HG02642 (cell line): ENCODE measurements at regions not wholly inside any gene's neighbourhood (a gene's known extent, or its start where the extent isn't known, plus 50 kb on each side); places are given as distances from the start of the nearest gene placed in this dataset.
"Not testable (repeated sequence)": the region's sequence is repeated elsewhere in the genome, so short reads cannot be mapped to it uniquely, and the experiment has no call there.

Experiments
- ATAC-seq: cut with Tn5 transposase; IDR thresholded peaks from one replicate; pipeline ENCODE4 v1.9.1; 2021; ENCODE audit warnings: mild to moderate bottlenecking; ENCODE audit not compliant: unreplicated experiment, poor library complexity

DNA sequence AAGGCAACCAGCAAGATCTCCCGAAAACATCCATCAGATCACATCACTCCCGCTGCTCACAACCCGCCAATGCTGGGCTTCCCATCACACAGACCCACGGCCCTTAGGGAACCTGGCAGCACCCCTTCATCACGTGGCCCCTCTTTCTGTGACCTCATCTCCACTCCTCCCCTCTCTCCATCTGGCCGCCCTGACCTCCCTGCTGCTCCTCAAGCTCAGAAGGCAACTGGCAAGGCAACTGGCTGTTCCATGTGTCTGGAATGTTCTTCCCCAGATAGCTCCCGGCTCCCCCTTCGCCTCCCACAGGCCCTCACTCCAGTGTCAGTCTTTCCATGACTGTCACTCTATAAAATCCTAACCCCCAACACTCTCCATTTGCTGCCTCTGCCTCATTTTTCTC, 113.0 kb upstream of the ERG start:
- no peak for ATAC-seq

DNA sequence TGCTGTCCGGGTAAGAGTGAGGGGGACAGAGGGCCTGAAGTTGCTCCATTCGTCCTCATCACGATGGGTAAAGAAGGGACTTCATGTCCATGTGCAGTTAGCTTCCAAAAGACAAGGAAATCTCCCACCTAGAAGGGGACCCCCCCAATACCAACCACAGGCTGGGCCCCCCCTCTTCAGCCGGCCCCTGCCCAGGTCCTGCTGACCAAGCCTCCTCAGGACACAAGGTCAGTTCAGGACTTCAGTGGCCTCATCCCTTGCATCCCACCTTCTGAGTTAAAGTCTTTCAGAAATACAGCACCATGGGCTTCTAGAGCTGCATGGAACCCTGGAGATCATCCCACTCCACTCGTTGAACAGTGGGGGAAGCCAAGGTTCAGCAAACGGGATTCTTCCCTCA, 115.4 kb upstream of the ERG start:
- ATAC-seq = no peak

GRCh38 chr21:38614558-38614957, 116.3 kb upstream of the ERG start:
- ATAC-seq = no peak

GRCh38 chr21:38619480-38619879, 121.2 kb upstream of the ERG start:
- ATAC-seq = no peak

DNA sequence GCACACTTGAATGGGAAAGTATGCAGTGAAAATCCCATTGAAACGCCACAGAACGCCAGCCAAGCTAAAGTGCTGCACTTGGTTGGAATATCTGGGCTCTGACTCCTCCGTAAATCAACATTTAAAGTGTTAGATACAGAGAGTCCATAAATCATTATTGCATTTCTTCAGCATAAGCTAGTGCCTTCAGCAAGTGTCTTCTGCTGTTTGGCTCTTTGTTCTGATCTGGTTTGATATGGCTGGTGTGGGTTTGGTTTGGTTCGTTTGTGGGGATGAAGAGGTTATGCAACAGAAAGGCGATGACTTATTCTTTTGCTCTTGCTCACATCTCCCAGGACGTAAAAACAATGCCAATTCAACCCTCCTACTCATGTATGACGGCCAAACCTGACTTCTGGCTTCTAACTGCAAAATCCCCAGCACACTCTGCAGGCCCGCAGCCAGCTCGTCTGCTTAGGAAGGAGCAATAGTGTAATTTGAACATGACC, 121.8 kb upstream of the ERG start:
- ATAC-seq = no peak

- ATAC-seq = no peak
Observed at GRCh38 chr21:38621132-38621531, 122.9 kb upstream of the ERG start.

GRCh38 chr21:38622081-38622826, 124.0 kb upstream of the ERG start:
- ATAC-seq = no peak

DNA sequence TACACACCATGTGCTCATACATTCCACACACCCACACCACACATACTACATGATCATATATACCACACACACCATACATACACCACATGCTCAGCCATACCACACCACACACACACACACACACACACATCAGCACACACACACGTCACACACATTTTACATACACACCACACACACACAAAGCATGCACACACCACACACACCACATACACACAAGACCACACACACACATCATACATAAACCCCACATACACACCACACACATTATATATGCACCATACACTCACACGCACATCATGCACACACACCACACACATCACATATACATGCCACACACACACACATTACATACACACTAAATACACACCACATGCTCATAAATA, 124.5 kb upstream of the ERG start:
- no peak for ATAC-seq

DNA sequence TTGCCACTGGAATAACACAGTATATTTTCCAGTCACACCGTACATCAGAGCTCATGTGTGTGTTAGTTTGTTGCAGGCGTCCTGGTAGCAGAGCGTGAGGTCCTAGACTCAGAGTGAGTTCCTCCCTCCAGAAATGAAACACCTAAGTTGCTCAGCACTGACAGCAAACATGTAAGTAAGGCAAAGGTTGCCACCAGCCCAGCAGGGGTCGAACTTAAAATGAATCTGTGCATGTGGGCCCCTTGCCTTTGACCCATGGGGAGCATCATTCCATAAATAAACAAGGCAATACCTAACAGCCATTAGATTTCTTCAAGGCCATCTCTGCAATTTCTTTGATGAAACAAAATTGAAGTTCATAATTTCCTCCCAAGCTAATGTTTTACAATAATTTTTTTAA, 125.3 kb upstream of the ERG start:
- ATAC-seq = no peak

DNA sequence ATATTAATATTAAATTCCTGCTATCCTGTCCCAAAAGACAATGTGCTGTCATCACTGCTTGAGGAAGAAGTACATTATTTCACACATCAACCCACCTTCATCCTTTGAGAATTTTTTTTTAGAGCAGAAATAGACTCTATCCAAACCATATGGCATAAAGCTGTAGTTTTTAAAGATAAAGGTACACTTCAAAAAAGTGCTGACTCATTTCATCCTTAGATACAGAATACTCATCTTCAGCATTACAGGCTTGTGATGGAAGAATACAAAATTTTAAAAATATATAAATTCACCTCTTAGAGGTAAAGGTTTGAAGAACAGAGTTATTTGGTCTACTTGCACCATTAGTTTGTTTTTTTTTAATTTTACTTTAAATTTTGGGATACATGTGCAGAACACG, 126.7 kb upstream of the ERG start:
- no peak for ATAC-seq

GRCh38 chr21:38626306-38626705, 128.0 kb upstream of the ERG start:
- ATAC-seq = no peak

DNA sequence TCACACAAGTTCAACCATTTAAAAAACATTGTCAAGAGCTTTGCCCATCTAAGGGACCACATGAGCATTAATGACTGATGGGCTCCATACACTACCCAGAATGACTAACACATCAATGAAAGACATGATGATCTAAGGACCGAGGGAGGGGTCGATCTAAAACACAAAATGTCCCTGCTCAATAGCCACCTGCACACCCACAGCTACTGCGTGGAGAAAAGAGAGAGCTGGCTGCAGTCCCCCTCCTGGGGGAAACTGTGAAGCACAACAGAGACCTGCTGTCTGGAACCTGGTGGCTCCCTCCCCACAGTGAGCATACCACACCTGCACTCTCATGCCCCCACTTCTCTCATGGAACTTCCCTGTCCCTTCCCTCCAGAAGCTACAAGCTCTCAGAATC, 130.1 kb upstream of the ERG start:
- ATAC-seq = no peak

- ATAC-seq = no peak
Observed at GRCh38 chr21:38631206-38631605, 132.9 kb upstream of the ERG start.

DNA sequence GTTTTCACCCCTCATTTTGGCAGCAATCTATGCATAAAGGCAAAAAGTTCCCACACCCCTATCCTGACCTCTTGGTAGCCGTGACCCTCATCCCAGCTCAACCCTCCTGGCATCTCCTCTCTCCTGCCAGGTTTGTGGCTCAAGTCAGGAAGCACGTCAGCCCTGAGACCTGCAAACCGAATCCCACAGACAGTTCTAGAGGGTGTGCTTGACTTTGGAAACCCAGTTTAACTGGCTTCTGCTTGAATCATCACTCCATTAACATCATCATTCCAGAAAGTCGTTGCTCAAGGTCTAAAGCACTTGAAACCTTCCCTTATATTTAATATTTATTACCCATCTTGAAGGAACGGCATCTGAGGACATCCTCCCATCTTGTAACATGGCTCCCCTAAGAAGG, 133.4 kb upstream of the ERG start:
- ATAC-seq = no peak

GRCh38 chr21:38637161-38637560, 138.9 kb upstream of the ERG start:
- no peak for ATAC-seq

- ATAC-seq = no peak
Observed at GRCh38 chr21:38639571-38640354, 141.5 kb upstream of the ERG start.

DNA sequence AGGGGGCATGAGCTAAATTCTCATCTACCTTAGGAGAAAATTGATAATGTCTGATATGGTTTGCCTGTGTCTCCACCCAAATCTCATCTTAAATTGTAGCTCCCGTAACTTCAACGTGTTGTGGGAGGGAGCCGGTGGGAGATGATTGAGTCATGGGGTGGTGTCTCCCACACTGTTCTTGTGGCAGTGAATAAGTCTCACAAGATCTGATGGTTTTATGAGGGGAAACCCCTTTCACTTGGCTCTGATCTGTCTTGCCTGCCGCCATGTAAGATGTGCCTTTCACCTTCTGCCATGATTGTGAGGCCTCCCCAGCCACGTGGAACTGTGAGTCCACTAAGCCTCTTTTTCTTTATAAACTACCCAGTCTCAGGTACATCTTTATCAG, 142.1 kb upstream of the ERG start:
- not testable (repeated sequence) for ATAC-seq

DNA sequence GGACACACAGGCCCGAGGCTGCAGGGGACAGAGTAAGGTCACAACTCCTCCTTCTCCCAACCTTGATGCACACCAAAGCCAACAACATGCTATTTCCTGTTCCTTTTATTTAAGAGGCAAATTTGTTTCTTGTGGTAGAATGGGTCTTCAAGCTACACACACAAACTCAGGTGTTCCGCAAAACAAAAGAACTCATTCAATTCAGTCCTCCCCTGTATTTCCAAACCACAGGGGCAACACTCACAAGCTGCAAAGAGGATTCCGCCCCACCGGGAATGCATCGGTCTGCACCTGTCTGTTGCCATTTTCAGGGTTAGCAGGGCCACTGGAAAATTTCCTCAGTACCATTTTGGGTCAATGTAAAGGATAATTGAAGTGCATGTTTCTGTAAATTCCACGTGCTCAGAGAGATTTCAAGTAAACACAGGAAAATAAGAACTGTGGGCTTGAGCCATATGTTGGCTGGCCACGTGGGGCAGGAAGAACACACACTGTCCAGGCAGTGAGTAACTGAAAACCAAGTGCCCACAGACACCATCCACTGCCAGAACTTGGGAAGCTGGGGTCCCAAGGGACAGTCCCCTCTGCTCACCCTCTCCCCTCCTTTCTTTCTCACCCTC, 145.2 kb upstream of the ERG start:
- no peak for ATAC-seq

GRCh38 chr21:38645282-38645681, 147.0 kb upstream of the ERG start:
- no peak for ATAC-seq

DNA sequence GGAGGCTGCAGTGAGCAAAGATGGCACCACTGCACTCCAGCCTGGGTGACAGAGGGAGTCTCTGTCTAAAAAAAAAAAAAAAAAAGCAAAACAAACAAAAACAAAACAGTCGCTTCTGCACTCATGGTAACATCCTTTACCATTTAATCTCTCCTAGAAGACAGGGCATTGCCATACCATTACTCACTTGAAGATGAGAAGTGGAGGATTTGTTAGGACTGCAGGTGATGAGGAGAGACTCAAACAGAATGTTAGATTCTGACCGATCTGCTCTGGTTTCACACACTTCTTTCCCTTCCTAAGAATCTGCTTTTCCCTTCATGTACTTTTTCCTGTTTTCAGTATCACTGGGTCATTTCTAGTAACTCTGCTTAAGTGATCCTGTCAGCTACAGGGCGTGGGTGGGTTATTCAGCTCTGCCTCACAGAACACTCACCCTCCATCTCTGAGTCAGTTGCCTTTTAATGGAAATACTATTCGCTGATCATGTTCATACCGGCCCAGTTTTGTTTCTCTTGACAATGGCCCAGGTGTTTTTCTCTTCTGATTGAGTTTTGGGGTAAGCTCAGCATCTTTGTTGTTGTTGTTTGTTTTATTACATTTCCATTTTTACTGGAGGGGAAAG, 148.0 kb upstream of the ERG start:
- ATAC-seq = no peak

DNA sequence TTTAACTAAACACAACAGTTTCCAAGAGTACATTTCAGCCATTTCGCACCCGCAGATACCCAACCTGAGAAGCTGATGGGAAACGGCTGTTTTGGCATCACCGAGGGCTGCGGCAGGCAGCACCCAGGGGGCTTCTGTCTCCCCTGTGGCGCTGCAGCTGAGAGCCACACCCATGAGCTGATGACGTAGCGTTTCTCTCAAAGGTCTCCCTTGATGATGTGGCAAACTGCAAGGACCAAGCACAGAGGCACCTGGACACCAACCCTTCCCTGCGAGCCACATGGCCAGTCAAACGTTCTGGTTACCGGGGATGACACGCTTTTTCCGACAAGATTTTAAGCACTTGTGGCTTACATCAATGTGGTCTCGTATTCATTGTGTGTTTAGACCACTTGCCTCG, 150.8 kb upstream of the ERG start:
- ATAC-seq = no peak
